Brain microvascular endothelial cell (primary cell): ENCODE measurements at regions not wholly inside any gene's neighbourhood (a gene's known extent, or its start where the extent isn't known, plus 50 kb on each side); places are given as distances from the start of the nearest gene placed in this dataset.

ENCODE experiments used
- DNase-seq: peaks from one replicate; pipeline ENCODE4 v3.0.0-alpha.2; 2020
- H3K27ac ChIP-seq: fragments of 250-450 bp; sonication (Bioruptor Pico); 2 replicates; pipeline ENCODE4 v1.5.1; 2020; ENCODE audit warnings: mild to moderate bottlenecking, moderate library complexity
- H3K27me3 ChIP-seq: fragments of 250-450 bp; sonication (Bioruptor Pico); replicated peaks from 2 replicates; pipeline ENCODE4 v1.5.1; 2020; ENCODE audit warnings: mild to moderate bottlenecking
- H3K36me3 ChIP-seq: fragments of 250-450 bp; sonication (Bioruptor Pico); replicated peaks from 2 replicates; pipeline ENCODE4 v1.5.1; 2020; ENCODE audit warnings: mild to moderate bottlenecking
- H3K4me3 ChIP-seq: 2 replicates; pipeline ENCODE4 v1.5.1; 2011; ENCODE audit warnings: low read depth, mild to moderate bottlenecking, control low read depth, low read length, moderate library complexity
- in situ Hi-C: cut with HindIII; loops from 2 replicates; pipeline ENCODE4 v1.10.0; 2017; ENCODE audit warnings: low sequenced_read_pairs, low pct_ligation_motif_present
- TF ChIP-seq, protein P1 (sequence below): IDR thresholded peaks from 2 replicates; pipeline ENCODE4 v1.5.1; 2011; ENCODE audit warnings: low read depth, mild to moderate bottlenecking, moderate library complexity, low read length, control low read depth, inconsistent platforms; ENCODE audit errors: missing control alignments

DNA sequence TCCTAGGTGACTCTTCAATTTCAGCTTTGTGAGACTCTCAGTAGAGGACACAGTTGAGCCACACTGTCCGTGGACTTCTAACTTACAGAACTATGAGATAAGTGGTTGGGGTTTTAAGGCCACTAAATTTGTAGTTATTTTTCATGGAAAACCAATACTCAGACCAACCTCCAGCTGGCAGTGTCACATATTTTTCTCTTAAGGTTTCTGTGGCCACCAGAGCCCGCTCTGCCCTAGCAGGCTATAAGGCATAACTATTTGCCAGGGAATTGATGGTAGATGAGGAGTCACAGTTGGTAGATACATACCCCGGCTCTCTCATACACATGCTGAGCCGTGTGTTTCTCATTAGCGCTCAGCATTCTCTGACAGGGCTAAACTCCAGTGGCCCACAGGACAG, 336.8 kb upstream of the MON1B start:
- in situ Hi-C loops = no loop called here
- no peaks in the 10 kb centered on the region for H3K36me3 ChIP-seq
- no peaks in the 10 kb centered on the region for H3K27me3 ChIP-seq
- DNase-seq = no peak
- no peak overlapping the region for H3K27ac ChIP-seq
- TF ChIP-seq, protein P1, sequence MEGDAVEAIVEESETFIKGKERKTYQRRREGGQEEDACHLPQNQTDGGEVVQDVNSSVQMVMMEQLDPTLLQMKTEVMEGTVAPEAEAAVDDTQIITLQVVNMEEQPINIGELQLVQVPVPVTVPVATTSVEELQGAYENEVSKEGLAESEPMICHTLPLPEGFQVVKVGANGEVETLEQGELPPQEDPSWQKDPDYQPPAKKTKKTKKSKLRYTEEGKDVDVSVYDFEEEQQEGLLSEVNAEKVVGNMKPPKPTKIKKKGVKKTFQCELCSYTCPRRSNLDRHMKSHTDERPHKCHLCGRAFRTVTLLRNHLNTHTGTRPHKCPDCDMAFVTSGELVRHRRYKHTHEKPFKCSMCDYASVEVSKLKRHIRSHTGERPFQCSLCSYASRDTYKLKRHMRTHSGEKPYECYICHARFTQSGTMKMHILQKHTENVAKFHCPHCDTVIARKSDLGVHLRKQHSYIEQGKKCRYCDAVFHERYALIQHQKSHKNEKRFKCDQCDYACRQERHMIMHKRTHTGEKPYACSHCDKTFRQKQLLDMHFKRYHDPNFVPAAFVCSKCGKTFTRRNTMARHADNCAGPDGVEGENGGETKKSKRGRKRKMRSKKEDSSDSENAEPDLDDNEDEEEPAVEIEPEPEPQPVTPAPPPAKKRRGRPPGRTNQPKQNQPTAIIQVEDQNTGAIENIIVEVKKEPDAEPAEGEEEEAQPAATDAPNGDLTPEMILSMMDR = no peak
- H3K4me3 ChIP-seq = no peak overlapping the region

DNA sequence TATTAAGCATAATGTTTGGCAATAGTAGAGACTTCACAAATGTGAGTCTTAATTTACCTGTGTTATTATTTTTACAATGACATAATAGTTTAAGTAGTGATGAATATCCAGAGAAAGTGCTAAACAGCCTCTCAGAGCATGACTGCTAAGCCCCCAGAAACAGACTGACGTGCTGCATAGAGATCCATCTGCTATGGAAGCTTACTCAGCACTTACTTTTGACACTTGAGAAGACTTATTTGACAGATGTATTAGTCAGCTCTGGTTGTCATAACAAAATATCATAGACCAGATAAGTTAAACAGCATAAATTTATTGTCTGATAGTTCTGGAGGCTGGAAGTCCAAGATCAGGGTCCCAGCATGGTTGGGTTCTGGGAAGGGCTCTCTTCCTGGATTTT, 334.9 kb upstream of the MON1B start:
- in situ Hi-C loops = no loop called here
- no peak for DNase-seq
- Histone ChIP-seq H3K4me3 (no peak overlapping the region), H3K36me3 (no peaks in the 10 kb centered on the region), H3K27ac (no peak overlapping the region), H3K27me3 (no peaks in the 10 kb centered on the region)
- TF ChIP-seq, protein P1 = no peak

DNA sequence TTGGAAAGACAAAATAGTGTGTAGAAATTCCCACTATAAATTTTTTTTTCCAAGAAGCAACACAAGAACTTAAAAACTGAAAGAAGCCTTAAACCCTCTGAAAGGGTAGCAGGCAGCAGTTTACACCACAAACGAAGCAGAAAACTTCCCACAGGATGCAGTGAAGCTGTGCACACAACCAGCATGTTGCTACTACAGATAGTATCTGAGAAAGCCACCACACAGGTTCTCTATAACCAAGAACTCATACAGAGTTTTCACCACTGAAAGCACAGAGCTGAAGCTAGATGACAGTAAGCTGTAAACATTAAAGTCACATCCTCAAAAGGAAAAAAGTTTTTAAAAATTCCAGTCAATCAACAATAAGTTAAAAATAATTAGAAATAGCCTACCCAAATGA, 333.6 kb upstream of the MON1B start:
- TF ChIP-seq, protein P1 = no peak
- no peak for DNase-seq
- Histone ChIP-seq H3K27ac (no peak overlapping the region), H3K36me3 (no peaks in the 10 kb centered on the region), H3K4me3 (no peak overlapping the region), H3K27me3 (no peaks in the 10 kb centered on the region)
- in situ Hi-C loops = no loop called here

DNA sequence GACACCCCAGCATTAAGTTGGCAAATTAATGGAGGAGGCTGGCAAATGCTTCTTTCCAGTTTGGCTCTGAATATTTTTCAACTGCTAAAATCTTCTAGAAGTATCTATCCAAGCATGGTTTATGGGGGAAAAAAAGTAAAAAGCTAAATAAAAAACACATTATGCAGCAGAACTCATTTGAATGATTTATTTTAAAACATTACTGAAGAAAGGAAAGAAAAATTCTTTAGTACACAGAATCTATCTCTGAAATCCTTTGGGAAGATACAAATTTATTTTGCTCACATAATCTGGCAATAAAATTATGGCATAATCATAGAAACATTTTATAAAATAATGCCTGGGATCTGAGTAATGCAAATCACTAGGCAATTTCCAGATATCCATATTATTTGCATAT, 328.1 kb upstream of the MON1B start:
- in situ Hi-C loops = no loop called here
- TF ChIP-seq, protein P1 = no peak
- no peaks in the 10 kb centered on the region for H3K36me3 ChIP-seq
- no peak for DNase-seq
- no peak overlapping the region for H3K27ac ChIP-seq
- no peaks in the 10 kb centered on the region for H3K27me3 ChIP-seq
- H3K4me3 ChIP-seq = no peak overlapping the region

DNA sequence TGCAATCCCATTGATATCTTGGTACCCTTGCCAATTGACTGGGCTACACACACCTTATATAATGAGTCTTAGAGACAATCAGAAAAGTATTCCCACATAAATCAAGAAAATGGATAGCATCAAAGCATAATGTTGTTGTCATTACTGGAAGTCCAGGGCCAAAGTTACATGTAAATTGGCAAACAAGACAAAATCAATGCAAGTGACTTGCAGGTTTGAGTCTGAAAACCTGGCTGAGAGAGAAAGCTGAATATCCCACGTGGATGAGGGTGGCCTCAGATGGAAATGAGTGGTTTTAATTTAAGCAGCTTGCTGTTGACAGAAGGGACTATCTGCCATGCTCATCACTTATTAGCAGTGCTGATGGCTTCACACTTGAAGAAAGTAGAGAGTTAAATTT, 324.0 kb upstream of the MON1B start:
- in situ Hi-C loops = no loop called here
- no peak for DNase-seq

DNA sequence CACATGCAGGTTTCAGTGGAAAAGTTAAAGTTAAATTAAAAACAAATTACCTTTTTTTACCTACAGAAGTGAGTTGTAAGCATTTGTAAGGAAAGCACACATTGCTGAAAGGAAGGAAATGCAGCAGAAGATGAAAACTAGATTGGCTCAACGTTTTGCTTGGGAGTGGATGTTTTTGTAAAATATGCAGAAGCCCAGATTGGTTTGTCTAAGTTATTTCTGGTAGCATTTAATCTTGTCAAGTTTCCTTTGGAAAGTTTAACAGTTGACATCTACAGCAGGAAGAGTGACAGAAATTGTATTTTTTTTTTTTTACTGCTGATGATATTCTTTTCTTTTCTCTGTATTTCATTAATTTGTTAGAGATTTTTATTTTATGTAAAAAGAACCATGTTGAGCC, 315.1 kb upstream of the MON1B start:
- TF ChIP-seq, protein P1 = no peak
- no peaks in the 10 kb centered on the region for H3K27me3 ChIP-seq
- H3K27ac ChIP-seq = no peak overlapping the region
- in situ Hi-C loops = no loop called here
- no peak overlapping the region for H3K4me3 ChIP-seq
- no peaks in the 10 kb centered on the region for H3K36me3 ChIP-seq
- DNase-seq = no peak

More for the DNA sequence above, 324.0 kb upstream of the MON1B start:
- TF ChIP-seq, protein P1 = no peak
- Histone ChIP-seq H3K36me3 (no peaks in the 10 kb centered on the region), H3K27ac (no peak overlapping the region), H3K4me3 (no peak overlapping the region), H3K27me3 (no peaks in the 10 kb centered on the region)
